ENCODE measurements at regions not wholly inside any gene's neighbourhood (a gene's known extent, or its start where the extent isn't known, plus 50 kb on each side); places are given as distances from the start of the nearest gene placed in this dataset.

DNA sequence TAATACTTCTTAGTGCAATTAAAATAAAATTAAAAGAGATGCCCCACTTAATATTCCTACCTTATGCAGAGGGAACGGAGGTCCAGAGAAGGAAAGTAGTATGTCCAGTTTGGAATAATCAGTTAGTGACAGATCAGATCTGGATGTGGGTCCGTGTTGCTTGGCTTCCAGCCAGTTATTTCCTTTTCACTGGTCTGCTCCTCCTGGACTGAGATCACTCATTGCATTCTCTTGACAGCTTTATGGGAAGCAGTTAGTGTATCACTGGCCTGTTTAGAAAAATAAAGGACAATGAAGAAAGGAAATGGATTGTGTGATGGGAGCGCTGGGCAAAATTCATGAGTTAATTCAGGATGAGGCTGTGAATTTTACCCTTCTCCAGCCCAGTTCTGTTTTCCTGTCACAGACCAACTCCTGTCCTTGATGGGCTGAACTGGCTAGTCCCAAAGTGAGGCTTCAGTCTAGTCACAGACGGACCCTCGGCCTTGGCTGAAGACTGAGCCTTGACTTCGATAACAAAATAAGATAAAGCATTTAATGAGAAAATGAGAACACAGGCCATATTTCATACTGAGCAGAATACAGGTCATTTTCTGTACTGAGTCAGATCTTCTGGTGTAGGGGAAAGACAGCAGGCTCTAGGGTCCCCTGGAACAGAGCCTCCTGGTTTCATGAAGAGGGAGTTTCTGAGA, 85.2 kb upstream of the TRABD2B start:
- H3K4me1 Mint-ChIP-seq: peaks cover 63% of the 10 kb centered on the region
- H3K9me3 Mint-ChIP-seq: no peaks in the 10 kb centered on the region
- no peaks in the 10 kb centered on the region for H3K36me3 Mint-ChIP-seq (ENCODE audit: low read depth)
- H3K27me3 Mint-ChIP-seq (ENCODE audit: low read depth): peaks cover 81% of the 10 kb centered on the region
- TF ChIP-seq, protein P1, sequence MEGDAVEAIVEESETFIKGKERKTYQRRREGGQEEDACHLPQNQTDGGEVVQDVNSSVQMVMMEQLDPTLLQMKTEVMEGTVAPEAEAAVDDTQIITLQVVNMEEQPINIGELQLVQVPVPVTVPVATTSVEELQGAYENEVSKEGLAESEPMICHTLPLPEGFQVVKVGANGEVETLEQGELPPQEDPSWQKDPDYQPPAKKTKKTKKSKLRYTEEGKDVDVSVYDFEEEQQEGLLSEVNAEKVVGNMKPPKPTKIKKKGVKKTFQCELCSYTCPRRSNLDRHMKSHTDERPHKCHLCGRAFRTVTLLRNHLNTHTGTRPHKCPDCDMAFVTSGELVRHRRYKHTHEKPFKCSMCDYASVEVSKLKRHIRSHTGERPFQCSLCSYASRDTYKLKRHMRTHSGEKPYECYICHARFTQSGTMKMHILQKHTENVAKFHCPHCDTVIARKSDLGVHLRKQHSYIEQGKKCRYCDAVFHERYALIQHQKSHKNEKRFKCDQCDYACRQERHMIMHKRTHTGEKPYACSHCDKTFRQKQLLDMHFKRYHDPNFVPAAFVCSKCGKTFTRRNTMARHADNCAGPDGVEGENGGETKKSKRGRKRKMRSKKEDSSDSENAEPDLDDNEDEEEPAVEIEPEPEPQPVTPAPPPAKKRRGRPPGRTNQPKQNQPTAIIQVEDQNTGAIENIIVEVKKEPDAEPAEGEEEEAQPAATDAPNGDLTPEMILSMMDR (IDR thresholded peaks at IDR 0.05; ENCODE audit: unreplicated experiment in 3 of 3): no peak
- H3K27ac Mint-ChIP-seq: peak overlapping the region; percentile 87 to 91 (median 91)
- peak overlapping the region; percentile 2 to 15 (median 9) for H3K4me3 Mint-ChIP-seq

GRCh38 chr1:48080331-48081255, 83.4 kb upstream of the TRABD2B start:
- TF ChIP-seq, protein P1 (IDR thresholded peaks at IDR 0.05; ENCODE audit: unreplicated experiment in 3 of 3): no peak
- peaks cover 70% of the 10 kb centered on the region for H3K4me1 Mint-ChIP-seq
- no peaks in the 10 kb centered on the region for H3K36me3 Mint-ChIP-seq (ENCODE audit: low read depth)
- H3K27me3 Mint-ChIP-seq (ENCODE audit: low read depth): peaks cover 76% of the 10 kb centered on the region
- H3K4me3 Mint-ChIP-seq: no peak overlapping the region
- H3K27ac Mint-ChIP-seq: peak overlapping the region; percentile 59 to 86 (median 82)
- H3K9me3 Mint-ChIP-seq: no peaks in the 10 kb centered on the region

GRCh38 chr1:48079096-48079495, 81.9 kb upstream of the TRABD2B start:
- H3K27me3 Mint-ChIP-seq (ENCODE audit: low read depth): peaks cover 74% of the 10 kb centered on the region
- H3K27ac Mint-ChIP-seq: peak overlapping the region in 2 of 3 experiments; percentile 24 to 59
- peaks cover 66% of the 10 kb centered on the region for H3K4me1 Mint-ChIP-seq
- H3K4me3 Mint-ChIP-seq: no peak overlapping the region
- H3K9me3 Mint-ChIP-seq: no peaks in the 10 kb centered on the region
- no peaks in the 10 kb centered on the region for H3K36me3 Mint-ChIP-seq (ENCODE audit: low read depth)
- TF ChIP-seq, protein P1 (IDR thresholded peaks at IDR 0.05; ENCODE audit: unreplicated experiment in 3 of 3): no peak

DNA sequence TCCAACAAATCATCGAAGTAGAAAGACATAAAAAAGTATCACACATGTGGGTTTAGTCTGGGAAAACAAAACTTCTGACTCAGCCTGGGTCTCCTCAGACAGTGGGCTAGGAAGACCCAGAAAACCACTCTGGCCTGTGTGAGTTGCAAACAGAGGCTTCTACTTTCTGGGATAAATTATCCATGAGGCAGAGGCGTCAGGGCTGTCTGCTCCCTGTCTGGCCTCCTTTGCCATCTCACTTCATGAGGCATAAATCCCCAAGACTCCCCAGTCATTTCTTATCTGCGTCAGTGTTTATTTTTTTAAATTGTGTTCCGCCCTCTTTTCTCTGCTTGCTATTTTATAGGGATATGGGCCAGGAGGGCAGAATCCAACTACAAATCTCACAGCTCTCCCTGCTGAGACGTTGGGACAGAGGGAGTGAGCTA, 80.6 kb upstream of the TRABD2B start:
- Mint-ChIP-seq H3K27me3 (ENCODE audit: low read depth) (peaks cover 82% of the 10 kb centered on the region), H3K4me1 (peaks cover 67% of the 10 kb centered on the region)
- TF ChIP-seq, protein P1 (IDR thresholded peaks at IDR 0.05; ENCODE audit: unreplicated experiment in 3 of 3): no peak

GRCh38 chr1:48076017-48076416, 78.8 kb upstream of the TRABD2B start:
- TF ChIP-seq, protein P1 (IDR thresholded peaks at IDR 0.05; ENCODE audit: unreplicated experiment in 3 of 3): no peak
- peak overlapping the region; percentile 34 to 63 (median 44) for H3K27ac Mint-ChIP-seq
- H3K4me1 Mint-ChIP-seq: peaks cover 54% of the 10 kb centered on the region
- peaks cover 3% of the 10 kb centered on the region for H3K9me3 Mint-ChIP-seq
- peaks cover 4% of the 10 kb centered on the region for H3K36me3 Mint-ChIP-seq (ENCODE audit: low read depth)
- peaks cover 81% of the 10 kb centered on the region for H3K27me3 Mint-ChIP-seq (ENCODE audit: low read depth)
- no peak overlapping the region for H3K4me3 Mint-ChIP-seq

More for the DNA sequence above, 80.6 kb upstream of the TRABD2B start:
- Mint-ChIP-seq H3K27ac (peak overlapping the region; percentile 59 to 80 (median 63)), H3K9me3 (no peaks in the 10 kb centered on the region), H3K36me3 (ENCODE audit: low read depth) (no peaks in the 10 kb centered on the region), H3K4me3 (peak overlapping the region in 1 of 3 experiments; percentile 27)

Measured in nephron (organoid).